HG03565 (cell line): ENCODE measurements at regions not wholly inside any gene's neighbourhood (a gene's known extent, or its start where the extent isn't known, plus 50 kb on each side); places are given as distances from the start of the nearest gene placed in this dataset.
"Not testable (repeated sequence)": the region's sequence is repeated elsewhere in the genome, so short reads cannot be mapped to it uniquely, and the experiment has no call there.

Source experiments
- ATAC-seq: cut with Tn5 transposase; IDR thresholded peaks from one replicate; pipeline ENCODE4 v1.9.1; 2021; ENCODE audit warnings: mild to moderate bottlenecking, moderate library complexity; ENCODE audit not compliant: unreplicated experiment

- ATAC-seq, result not testable (repeated sequence)
Measured at GRCh38 chr16:16613212-16613611, 234.3 kb downstream of the NPIPA7 start.

DNA sequence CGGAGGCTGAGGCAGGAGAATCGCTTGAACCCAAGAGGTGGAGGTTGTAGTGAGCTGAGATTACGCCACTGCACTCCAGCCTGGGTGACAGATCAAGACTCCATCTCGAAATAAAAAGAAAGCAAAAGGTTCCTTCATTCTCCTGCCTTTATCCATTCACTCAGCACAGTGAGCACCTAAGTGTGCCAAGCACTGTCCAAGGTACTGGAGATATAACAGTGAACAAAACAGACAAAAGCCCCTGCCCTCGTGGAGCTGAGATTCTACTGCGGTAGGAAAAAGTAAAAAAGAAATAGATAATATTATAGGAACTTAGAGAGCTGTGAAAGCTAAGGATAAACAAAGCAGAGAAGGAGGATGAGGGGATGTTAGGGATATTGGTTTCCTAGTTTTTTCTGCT, 235.5 kb downstream of the NPIPA7 start:
- not testable (repeated sequence) for ATAC-seq

DNA sequence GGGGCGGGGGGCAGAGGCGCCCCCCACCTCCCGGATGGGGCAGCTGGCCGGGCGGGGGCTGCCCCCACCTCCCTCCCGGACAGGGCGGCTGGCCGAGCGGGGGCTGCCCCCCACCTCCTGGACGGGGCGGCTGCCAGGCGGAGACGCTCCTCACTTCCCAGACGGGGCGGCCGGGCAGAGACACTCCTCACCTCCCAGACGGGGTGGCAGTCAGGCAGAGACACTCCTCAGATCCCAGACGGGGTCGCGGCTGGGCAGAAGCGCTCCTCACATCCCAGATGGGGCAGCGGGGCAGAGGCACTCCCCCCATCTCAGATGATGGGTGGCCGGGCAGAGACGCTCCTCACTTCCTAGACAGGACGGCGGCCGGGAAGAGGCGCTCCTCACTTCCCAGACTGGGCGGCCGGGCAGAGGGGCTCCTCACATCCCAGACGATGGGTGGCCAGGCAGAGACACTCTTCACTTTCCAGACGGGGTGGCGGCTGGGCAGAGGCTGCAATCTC, 240.1 kb downstream of the NPIPA7 start:
- ATAC-seq, result not testable (repeated sequence)

DNA sequence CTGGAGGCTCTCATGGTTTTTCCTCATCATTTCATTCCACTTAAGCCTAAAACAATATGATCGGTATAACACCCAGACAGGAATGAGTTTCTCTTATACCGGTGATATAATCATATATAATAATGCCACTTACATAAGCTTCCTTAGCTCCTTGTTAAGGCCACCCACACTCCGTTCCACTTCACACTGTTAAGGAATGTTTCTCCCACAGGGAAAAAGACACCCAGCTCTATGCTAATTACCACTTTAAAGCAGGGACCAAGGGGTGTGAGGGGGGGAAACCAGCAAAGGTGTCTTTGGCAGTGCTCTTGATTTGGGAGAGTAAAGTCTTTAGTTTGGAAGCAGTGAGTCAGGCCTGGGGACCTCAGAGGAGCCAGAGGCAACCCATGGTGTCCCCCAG, 245.4 kb downstream of the NPIPA7 start:
- ATAC-seq, result not testable (repeated sequence)

GRCh38 chr16:16625140-16625539, 246.2 kb downstream of the NPIPA7 start:
- not testable (repeated sequence) for ATAC-seq

- ATAC-seq, result not testable (repeated sequence)
Measured at GRCh38 chr16:16627865-16628264, 248.9 kb downstream of the NPIPA7 start.

- ATAC-seq, result not testable (repeated sequence)
Measured at GRCh38 chr16:16638231-16638630, 259.3 kb downstream of the NPIPA7 start.

DNA sequence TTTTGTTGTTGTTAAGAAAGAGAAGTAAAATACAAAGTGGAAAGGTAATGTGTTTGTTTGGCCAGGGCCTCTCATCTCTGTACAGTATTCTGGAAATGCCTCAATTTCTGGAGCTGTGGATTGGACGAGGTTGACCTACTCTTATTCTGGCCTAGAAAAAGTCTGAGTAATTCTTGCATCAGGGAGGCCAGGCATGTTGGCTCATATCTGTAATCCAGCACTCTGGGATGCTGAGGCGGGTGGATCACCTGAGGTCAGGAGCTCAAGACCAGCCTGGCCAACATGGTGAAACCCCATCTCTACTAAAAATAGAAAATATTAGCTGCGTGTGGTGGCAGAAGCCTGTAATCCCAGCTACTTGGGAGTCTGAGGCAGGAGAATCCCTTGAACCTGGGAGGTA, 259.8 kb downstream of the NPIPA7 start:
- ATAC-seq, result not testable (repeated sequence)

DNA sequence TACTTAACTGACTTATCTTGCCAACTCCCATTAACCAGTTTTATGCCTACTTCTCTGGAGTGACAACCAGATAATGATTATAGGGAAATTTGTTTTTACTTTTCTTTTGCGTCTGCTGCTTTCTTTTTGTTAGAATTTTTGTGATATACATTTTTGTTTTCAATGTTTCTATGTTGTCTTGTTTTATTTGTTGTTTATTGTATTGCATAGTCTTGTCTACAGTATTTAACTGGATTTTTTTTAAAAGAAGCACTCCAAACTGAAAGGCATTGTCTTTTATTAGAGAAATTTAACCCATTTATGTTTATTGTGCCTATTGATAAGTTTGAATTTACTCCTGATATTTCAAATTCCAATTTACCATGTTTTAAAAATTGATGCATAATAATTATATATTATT, 264.9 kb downstream of the NPIPA7 start:
- not testable (repeated sequence) for ATAC-seq

DNA sequence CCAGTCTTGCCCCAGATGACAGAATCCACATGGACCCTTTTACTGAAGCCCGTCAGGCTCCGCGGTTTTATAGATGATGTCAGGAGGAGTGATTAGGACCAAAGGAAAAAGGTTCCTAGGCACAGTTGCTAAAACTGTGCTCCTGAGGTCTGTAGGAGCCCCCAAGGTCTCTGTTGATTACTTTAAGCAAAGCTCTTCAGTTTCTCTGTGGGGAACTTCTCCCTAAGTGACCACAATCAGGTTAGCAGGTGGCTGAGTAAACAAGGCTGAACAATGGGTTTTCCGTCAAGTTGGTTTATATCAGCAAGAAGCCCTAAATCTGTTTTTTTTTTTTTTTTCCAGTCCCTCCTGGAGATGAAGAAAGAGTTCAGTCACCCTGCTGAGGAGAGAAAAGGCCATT, 269.1 kb downstream of the NPIPA7 start:
- not testable (repeated sequence) for ATAC-seq

- ATAC-seq, result not testable (repeated sequence)
Measured at GRCh38 chr16:16672180-16672812, 293.4 kb downstream of the NPIPA7 start.

GRCh38 chr16:16674820-16675219, 295.9 kb downstream of the NPIPA7 start:
- not testable (repeated sequence) for ATAC-seq

DNA sequence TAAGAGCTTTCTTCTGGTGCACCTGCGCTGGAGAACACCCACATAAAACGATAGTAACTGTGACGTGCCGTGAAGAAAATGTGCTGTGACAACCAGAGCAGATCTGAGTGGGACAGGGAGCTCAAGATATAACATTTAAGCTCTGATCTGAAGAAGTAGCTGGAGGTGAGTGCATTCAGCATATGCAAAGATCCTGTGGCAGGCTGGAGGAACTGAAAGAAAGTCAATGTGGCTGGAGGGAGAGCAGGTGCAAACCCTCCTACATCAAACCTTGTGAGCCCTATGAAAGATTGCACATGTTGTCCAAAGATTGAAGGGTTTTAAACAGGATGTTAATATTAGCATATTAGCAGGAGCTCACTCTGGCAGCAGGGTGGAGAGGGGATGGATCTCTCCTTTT, 342.9 kb downstream of the NPIPA7 start:
- ATAC-seq, result not testable (repeated sequence)

DNA sequence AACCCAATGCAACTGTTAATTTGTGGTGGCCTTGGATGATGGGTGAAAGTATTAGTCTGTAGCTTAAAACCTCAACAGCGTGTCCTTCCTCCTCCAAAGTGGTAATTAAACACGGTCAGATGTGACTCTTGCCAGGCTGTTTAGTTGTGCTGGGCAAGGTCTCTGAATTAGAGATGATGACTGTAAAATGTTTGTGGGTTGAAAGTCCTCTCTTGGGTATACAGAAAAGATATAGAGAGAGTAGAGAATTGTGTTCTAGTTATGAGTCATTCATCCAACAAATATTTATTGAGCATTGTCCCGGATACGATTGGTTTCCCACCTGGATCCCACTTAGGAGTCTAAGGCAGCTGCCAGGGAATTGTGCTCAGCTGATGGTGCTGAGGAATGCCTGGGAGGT, 343.7 kb downstream of the NPIPA7 start:
- ATAC-seq, result not testable (repeated sequence)

DNA sequence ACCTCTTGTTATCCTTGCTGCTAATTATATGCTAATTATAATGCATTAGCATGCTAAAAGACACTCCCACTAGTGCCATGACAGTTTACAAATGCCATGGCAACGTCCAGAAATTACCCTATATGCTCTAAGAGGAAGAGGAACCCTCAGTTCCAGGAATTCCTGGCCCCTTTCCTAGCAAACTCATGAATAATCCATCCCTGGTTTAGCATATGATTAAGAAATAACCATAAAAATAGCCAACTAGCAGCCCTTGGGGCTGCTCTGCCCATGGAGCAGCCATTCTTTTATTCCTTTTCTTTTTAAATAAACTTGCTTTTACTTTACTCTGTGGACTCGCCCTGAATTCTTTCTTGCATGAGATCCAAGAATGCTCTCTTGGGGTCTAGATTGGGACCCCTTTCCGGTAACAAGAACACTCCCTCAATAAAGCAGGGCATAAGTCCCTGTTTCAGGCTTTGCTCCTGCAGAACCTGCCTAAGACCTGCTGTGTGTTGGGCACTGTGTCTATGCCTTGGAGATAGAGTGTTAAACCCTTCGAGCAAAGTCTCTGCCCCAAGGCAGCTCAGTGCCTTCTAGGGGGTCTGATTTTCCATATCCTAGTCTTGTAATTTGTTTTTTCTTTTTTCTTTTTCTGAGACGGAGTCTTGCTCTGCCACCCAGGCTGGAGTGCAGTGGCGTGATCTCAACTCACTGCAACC, 345.0 kb downstream of the NPIPA7 start:
- ATAC-seq, result not testable (repeated sequence)

DNA sequence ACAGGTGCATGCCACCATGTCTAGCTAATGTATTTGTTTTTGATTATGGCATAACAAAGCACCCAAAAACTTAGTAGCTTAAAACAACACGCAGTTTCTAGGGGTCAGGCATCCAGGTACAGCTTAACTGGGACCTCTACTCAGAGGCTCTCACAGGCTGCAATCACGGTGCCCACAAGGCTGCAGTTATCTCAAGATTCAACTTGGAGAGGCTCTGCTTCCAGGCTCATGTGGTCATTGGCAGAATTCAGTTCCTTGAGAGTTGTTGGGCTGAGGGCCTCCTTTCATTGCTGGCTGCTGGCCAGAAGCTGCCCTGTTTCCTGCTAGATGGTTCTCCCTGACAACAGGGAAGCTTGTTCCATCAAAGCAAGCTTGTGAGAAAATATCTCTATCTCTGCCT, 348.1 kb downstream of the NPIPA7 start:
- ATAC-seq, result not testable (repeated sequence)

- not testable (repeated sequence) for ATAC-seq
Measured at GRCh38 chr16:16742573-16742972, 363.6 kb downstream of the NPIPA7 start.

GRCh38 chr16:16754992-16755667, 376.2 kb downstream of the NPIPA7 start:
- not testable (repeated sequence) for ATAC-seq

GRCh38 chr16:16763449-16763848, 384.5 kb downstream of the NPIPA7 start:
- no peak for ATAC-seq

DNA sequence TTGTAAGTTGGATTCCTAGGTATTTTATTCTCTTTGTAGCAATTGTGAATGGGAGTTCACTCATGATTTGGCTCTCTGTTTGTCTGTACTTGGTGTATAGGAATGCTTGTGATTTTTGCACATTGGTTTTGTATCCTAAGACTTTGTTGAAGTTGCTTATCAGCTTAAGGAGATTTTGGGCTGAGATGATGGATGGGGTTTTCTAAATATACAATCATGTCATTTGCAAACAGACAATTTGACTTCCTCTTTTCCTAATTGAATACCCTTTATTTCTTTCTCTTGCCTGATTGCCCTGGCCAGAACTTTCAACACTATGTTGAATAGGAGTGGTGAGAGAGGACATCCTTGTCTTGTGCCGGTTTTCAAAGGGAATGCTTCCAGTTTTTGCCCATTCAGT, 391.8 kb downstream of the NPIPA7 start:
- not testable (repeated sequence) for ATAC-seq

- ATAC-seq, result no peak
Measured at GRCh38 chr16:16774389-16774788, 395.4 kb downstream of the NPIPA7 start.

- ATAC-seq, result no peak
Measured at GRCh38 chr16:16778332-16778731, 399.4 kb downstream of the NPIPA7 start.
